HG03571 (cell line): ENCODE measurements at regions not wholly inside any gene's neighbourhood (a gene's known extent, or its start where the extent isn't known, plus 50 kb on each side); places are given as distances from the start of the nearest gene placed in this dataset.

Experiments used
- ATAC-seq: cut with Tn5 transposase; IDR thresholded peaks from one replicate; pipeline ENCODE4 v1.9.1; 2021; ENCODE audit not compliant: unreplicated experiment

DNA sequence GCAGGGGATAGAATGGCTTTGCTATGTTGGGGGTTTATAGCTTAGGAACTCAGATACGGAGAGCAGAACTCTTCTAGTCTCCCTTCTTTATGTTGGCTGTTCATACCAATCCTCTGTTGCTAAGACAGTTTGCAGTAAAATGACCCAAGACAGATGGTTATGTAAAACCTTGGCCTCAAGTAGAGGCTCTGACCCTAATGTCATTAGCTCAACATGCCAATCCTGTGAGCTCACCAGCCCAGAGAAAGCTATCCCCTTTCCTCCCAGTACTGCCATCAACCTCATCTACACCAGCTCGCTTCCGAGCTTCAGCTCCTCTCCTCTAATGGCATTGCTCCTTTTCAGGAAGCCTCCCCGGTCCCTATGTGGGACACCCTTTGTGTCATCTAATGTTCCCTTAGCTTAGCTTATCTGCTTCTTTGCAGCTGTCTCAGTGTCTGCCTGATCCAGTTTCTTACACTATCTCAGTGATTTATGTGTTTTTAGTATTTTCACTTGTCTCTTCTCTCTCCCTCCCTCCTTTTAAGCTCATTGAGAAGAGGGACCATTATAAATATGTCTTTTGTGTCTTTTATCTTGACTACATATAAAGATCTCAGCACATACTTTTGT is 281.3 kb upstream of the CLINT1 start:
- no peak for ATAC-seq

- no peak for ATAC-seq
Measured at GRCh38 chr5:158139161-158139560, 280.2 kb upstream of the CLINT1 start.

DNA sequence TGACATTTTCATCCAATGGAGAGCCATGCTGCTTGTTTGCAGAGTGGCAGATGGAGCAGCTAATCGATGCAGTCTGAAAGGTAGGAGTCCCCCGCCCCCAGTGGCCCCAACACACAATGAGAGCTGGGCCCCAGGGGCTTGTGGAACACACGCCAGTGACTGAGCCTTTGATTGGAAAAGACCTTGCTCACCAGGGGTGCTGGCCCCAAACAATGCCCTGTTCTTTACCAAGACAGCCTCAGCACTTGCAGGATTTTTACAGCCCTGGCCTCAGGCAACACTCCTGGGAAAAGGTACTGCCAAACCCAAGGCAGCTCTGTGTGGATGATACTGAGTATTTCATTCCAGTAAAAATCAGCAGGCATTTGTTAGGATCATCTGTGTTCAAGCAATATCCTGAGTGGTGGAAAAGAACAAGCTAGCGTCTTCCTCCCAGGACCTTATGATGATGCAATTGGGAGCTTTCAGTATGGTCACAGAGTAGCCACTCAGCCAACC is 276.8 kb upstream of the CLINT1 start:
- no peak for ATAC-seq

DNA sequence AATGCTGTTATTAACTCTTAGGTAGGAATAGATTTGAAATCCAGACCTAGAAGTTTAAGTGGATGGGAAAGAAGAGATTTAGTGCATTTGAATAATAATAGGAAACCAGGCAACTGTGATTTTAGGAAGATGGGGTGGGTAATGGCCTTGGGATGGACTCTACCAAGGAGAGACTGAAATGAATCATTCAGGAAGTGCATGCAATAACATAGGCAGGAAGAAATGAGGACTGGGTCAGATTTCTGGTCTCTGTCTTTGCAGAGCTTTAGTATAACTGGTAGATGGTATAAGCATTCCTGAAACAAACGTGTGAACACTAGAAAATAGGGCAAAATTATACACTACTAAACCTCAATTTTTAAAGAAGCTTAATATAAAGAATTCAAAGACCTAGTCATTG is 274.4 kb upstream of the CLINT1 start:
- no peak for ATAC-seq

- ATAC-seq: no peak
Measured at GRCh38 chr5:158127536-158127935, 268.6 kb upstream of the CLINT1 start.

DNA sequence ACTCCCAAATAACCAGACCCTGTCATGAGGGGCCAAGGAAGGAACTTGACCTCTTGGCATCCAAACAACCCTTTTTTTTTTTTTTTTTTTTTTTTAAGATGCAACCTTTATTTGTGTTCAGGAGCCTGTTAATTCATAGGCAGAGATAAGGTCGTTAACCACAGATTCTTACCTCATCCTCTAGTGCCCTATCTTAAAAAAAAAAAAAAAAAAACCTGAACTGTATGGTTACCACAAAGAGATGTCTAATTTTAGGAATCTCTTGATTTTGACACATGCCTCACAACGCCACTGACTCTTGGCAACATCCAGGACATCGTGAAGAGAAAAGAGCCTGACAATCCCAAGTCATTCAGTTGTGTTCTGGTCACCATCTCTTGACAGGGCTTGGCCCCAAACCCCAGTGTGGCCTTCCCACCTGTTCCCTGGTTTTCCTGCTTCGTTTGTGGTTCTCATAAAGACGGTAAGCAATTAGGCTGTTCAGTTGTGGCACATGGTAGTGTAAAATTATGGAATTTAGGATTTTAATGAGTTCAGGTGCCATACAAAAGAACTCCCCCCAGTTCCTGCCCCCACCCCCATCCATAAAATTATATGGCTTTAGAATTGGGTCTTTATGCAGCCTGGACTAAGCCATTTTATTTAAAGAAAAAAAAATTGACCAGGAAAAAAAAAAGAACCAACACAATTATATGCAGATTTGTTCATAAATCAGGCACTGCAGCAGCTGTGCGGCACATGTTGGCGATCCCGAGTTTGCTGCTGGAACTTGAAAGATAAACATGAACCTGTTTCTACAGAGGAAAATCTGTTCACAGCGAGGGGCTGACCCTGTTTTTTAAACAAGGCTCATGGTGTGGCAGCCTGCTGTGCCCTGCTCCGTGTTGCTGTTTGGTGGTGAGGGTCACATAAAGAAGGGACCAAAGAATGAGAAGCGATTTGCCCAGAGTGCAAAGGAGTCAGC is 267.8 kb upstream of the CLINT1 start:
- no peak for ATAC-seq

- no peak for ATAC-seq
Measured at GRCh38 chr5:158124606-158125316, 265.8 kb upstream of the CLINT1 start.

GRCh38 chr5:158123595-158123994 is 264.6 kb upstream of the CLINT1 start:
- ATAC-seq: no peak

DNA sequence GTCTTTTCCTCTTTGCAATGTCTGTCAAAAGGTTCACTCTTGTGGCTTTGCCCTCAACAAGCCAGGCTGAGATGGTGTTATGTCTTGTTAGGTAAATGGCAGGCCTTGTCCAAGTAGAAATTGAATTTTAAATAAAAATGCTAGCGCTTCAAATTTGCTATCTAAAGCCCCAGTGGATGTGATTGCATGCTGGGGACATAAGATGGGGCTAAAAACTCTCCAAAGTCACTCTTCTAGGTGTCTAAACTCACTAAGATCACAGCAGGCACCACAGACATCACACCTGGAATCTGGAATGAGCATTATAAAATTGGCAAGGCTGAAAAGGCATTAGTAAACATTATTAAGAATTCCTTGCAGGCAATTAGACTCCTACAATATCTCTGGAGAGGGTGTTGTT is 262.7 kb upstream of the CLINT1 start:
- ATAC-seq: no peak

DNA sequence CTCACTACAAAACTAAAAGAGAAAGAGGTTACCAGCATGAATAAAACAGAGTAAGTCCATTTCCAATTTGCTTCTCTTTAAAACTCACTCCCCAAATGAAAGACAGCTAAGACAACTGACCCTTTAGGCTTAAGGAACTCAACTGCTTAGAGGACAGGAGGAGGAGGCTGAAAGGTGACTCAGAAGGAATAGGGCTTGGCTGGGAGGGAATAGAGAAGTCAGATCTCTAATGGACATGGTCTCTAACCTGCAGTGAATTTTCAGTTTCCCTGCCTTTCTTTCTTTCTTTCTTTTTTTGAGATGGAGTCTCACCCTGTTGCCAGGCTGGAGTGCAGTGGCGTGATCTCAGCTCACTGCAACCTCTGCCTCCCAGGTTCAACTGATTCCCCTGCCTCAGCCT is 261.8 kb upstream of the CLINT1 start:
- no peak for ATAC-seq

GRCh38 chr5:158119961-158120723 is 261.2 kb upstream of the CLINT1 start:
- no peak for ATAC-seq

- ATAC-seq: no peak
Measured at GRCh38 chr5:158117467-158118160, 258.7 kb upstream of the CLINT1 start.

- no peak for ATAC-seq
Measured at GRCh38 chr5:158116965-158117364, 258.0 kb upstream of the CLINT1 start.

- ATAC-seq: no peak
Measured at GRCh38 chr5:158115468-158115867, 256.5 kb upstream of the CLINT1 start.

GRCh38 chr5:158108177-158108576 is 249.2 kb upstream of the CLINT1 start:
- ATAC-seq: no peak

GRCh38 chr5:158100373-158100888 is 241.5 kb upstream of the CLINT1 start:
- ATAC-seq: no peak

GRCh38 chr5:158099571-158100105 is 240.7 kb upstream of the CLINT1 start:
- no peak for ATAC-seq

- no peak for ATAC-seq
Measured at GRCh38 chr5:158096835-158097234, 237.9 kb upstream of the CLINT1 start.

DNA sequence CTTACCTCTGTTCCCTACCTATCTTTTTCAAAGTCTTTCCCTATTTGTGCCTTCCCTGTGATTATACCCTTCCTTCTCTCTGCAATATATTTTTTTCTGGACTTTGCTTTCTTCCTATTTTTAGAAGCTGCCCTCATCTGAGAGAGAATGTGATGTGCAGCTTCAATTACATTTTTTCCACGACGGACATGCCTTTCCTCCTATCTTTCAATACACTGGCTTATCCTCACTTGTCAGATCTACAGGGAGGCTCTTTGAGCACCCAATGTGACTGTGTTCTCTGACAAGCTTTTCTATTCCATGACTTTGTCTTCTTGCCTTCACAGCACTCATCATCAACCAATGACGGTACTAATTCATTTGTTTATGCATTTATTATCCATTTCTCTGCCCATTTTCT is 227.9 kb upstream of the CLINT1 start:
- no peak for ATAC-seq

GRCh38 chr5:158084292-158084691 is 225.3 kb upstream of the CLINT1 start:
- no peak for ATAC-seq
